RWPE1 (cell line): ENCODE measurements at regions not wholly inside any gene's neighbourhood (a gene's known extent, or its start where the extent isn't known, plus 50 kb on each side); places are given as distances from the start of the nearest gene placed in this dataset.

Experiments used
- CTCF ChIA-PET: fragments of 350-600 bp; sonication (Branson Sonifier 250); formaldehyde crosslinking; extraction: SDS; loops from one replicate; lab custom pipeline; 2021; lab: Yijun Ruan, JAX
- POLR2A ChIA-PET: fragments of 400-600 bp; formaldehyde crosslinking; extraction: SDS; loops from one replicate; lab custom pipeline; 2020; ENCODE audit warnings: antibody characterized with exemption; ENCODE audit not compliant: low non-redundant PET; lab: Yijun Ruan, JAX
- DNase-seq: peaks from one replicate; pipeline ENCODE4 v3.0.0; 2012; ENCODE audit warnings: low spot score
- H3K27ac ChIP-seq: fragments of 450-650 bp; 2 replicates; pipeline ENCODE4 v1.5.1; 2017
- TF ChIP-seq, protein P1 (sequence below): fragments of 450-650 bp; conservative IDR thresholded peaks from 2 replicates; pipeline ENCODE4 v1.5.1; 2017; ENCODE audit warnings: low read depth, mild to moderate bottlenecking

DNA sequence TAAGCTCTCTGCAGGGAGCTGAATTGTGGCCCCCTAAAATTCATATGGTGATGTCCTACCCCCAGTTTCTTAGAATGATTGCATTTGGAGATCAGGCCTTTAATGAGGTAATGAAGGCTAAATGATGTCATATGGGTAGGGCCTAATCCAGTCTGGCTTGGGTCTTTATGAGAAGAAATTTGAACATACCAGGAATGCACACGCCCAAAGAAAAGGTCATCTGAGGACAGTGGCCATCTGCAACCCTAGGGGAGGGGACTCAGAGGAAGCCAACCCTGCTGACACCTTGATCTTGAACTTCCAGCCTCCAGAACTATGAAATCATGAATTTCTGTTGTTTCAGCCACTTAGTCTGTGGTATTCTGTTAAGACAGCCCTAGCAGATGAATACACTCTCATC, 426.7 kb downstream of the EPHA4 start:
- CTCF ChIA-PET = interaction anchor here (1.1 kb wide), 1 partner anchor 412 kb away, joined by 3 read pairs; no protein-coding TSS in a partner anchor
- no peak overlapping the region for H3K27ac ChIP-seq
- DNase-seq = no peak
- TF ChIP-seq, protein P1, sequence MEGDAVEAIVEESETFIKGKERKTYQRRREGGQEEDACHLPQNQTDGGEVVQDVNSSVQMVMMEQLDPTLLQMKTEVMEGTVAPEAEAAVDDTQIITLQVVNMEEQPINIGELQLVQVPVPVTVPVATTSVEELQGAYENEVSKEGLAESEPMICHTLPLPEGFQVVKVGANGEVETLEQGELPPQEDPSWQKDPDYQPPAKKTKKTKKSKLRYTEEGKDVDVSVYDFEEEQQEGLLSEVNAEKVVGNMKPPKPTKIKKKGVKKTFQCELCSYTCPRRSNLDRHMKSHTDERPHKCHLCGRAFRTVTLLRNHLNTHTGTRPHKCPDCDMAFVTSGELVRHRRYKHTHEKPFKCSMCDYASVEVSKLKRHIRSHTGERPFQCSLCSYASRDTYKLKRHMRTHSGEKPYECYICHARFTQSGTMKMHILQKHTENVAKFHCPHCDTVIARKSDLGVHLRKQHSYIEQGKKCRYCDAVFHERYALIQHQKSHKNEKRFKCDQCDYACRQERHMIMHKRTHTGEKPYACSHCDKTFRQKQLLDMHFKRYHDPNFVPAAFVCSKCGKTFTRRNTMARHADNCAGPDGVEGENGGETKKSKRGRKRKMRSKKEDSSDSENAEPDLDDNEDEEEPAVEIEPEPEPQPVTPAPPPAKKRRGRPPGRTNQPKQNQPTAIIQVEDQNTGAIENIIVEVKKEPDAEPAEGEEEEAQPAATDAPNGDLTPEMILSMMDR = no peak
- POLR2A ChIA-PET = no interaction called here

DNA sequence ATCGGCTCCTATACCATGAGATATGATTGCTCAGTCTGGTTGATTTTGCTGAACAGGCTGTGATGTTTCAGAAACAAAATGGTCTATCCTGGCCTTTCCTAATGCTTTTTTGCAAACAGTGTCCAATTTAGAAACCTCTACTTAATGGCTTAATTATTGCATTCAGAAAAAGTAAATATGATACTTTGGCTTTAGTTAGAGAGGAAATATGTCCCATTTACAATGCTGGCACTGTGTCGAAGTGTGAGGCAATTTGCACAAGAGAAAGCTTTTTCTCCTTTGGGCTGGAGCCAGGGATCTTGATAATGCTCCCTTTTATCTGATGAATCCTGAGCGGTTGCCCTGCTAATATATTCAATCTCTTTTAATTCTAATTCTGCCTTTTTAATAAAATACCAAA, 418.9 kb downstream of the EPHA4 start:
- no peak for DNase-seq
- ChIA-PET CTCF (no interaction called here), POLR2A (no interaction called here)
- H3K27ac ChIP-seq = no peak overlapping the region
- TF ChIP-seq, protein P1 = no peak

GRCh38 chr2:221154176-221154575, 417.9 kb downstream of the EPHA4 start:
- POLR2A ChIA-PET = no interaction called here
- H3K27ac ChIP-seq = no peak overlapping the region
- CTCF ChIA-PET = no interaction called here

GRCh38 chr2:221156062-221156734, 415.9 kb downstream of the EPHA4 start:
- CTCF ChIA-PET = interaction anchor here (0.6 kb wide), 1 partner anchor 62 kb away, joined by 4 read pairs; no protein-coding TSS in a partner anchor
- POLR2A ChIA-PET = no interaction called here
- no peak for DNase-seq
- no peak overlapping the region for H3K27ac ChIP-seq
- TF ChIP-seq, protein P1 = no peak

More at GRCh38 chr2:221154176-221154575, 417.9 kb downstream of the EPHA4 start:
- TF ChIP-seq, protein P1 = no peak
- DNase-seq = no peak

- CTCF ChIA-PET = interaction anchor here (0.6 to 0.7 kb wide), 3 partner anchors 11 to 426 kb away, joined by 3 read pairs; no protein-coding TSS in a partner anchor
- no peak overlapping the region for H3K27ac ChIP-seq
- TF ChIP-seq, protein P1 = no peak
- DNase-seq = no peak
- POLR2A ChIA-PET = no interaction called here
Observed at GRCh38 chr2:221161186-221161585, 410.9 kb downstream of the EPHA4 start.

- ChIA-PET POLR2A (no interaction called here), CTCF (no interaction called here)
- no peak for DNase-seq
- no peak overlapping the region for H3K27ac ChIP-seq
- TF ChIP-seq, protein P1 = no peak
Observed at GRCh38 chr2:221166292-221166691, 405.8 kb downstream of the EPHA4 start.
